NCI-H1417 treated with DMSO at 0.1 percent for 48 hours (cell line): ENCODE measurements at regions not wholly inside any gene's neighbourhood (a gene's known extent, or its start where the extent isn't known, plus 50 kb on each side); places are given as distances from the start of the nearest gene placed in this dataset.

Source experiments
- DNase-seq: peaks from one replicate; lab custom pipeline; 2025; lab: John Stamatoyannopoulos, UW

- no peak for DNase-seq
These were observed 280.9 kb upstream of the KCNMB2 start for GRCh38 chr3:178255315-178255714.

- DNase-seq = no peak
These were observed 278.7 kb upstream of the KCNMB2 start for GRCh38 chr3:178257491-178257890.

GRCh38 chr3:178258121-178258520 is 278.1 kb upstream of the KCNMB2 start:
- no peak for DNase-seq

- DNase-seq = no peak
These were observed 276.5 kb upstream of the KCNMB2 start for GRCh38 chr3:178259703-178260102.

- DNase-seq = no peak
These were observed 275.2 kb upstream of the KCNMB2 start for GRCh38 chr3:178260887-178261565.

- DNase-seq = no peak
These were observed 272.9 kb upstream of the KCNMB2 start for GRCh38 chr3:178263236-178263916.

- no peak for DNase-seq
These were observed 268.9 kb upstream of the KCNMB2 start for GRCh38 chr3:178267158-178267844.

GRCh38 chr3:178270838-178271237 is 265.4 kb upstream of the KCNMB2 start:
- no peak for DNase-seq

- DNase-seq = no peak
These were observed 264.4 kb upstream of the KCNMB2 start for GRCh38 chr3:178271740-178272387.

GRCh38 chr3:178272841-178273240 is 263.4 kb upstream of the KCNMB2 start:
- DNase-seq = no peak

- DNase-seq = no peak
These were observed 261.5 kb upstream of the KCNMB2 start for GRCh38 chr3:178274711-178275110.

GRCh38 chr3:178275311-178275710 is 260.9 kb upstream of the KCNMB2 start:
- DNase-seq = no peak

GRCh38 chr3:178275793-178276192 is 260.4 kb upstream of the KCNMB2 start:
- no peak for DNase-seq

- no peak for DNase-seq
These were observed 258.6 kb upstream of the KCNMB2 start for GRCh38 chr3:178277605-178278004.

- DNase-seq = no peak
These were observed 252.7 kb upstream of the KCNMB2 start for GRCh38 chr3:178283561-178283960.

- DNase-seq = no peak
These were observed 252.1 kb upstream of the KCNMB2 start for GRCh38 chr3:178284181-178284580.

GRCh38 chr3:178288074-178288473 is 248.2 kb upstream of the KCNMB2 start:
- DNase-seq = no peak

- no peak for DNase-seq
These were observed 246.6 kb upstream of the KCNMB2 start for GRCh38 chr3:178289544-178290160.

GRCh38 chr3:178291574-178292370 is 244.5 kb upstream of the KCNMB2 start:
- DNase-seq = no peak

- DNase-seq = no peak
These were observed 240.8 kb upstream of the KCNMB2 start for GRCh38 chr3:178295292-178295912.

GRCh38 chr3:178297199-178297598 is 239.0 kb upstream of the KCNMB2 start:
- DNase-seq = no peak
